Choroid plexus epithelial cell (primary cell): ENCODE measurements at regions not wholly inside any gene's neighbourhood (a gene's known extent, or its start where the extent isn't known, plus 50 kb on each side); places are given as distances from the start of the nearest gene placed in this dataset.

Experiments
- DNase-seq: peaks from one replicate; pipeline ENCODE4 v3.0.0-alpha.2; 2010; ENCODE audit warnings: low read depth
- H3K4me3 ChIP-seq: 2 replicates; pipeline ENCODE4 v1.5.1; 2011; ENCODE audit warnings: low read depth, mild to moderate bottlenecking, control low read depth, low read length, moderate library complexity
- CTCF ChIP-seq: conservative IDR thresholded peaks from 2 replicates; pipeline ENCODE4 v1.5.1; 2011; ENCODE audit warnings: low read depth, mild to moderate bottlenecking, control low read depth, inconsistent platforms, low read length, moderate library complexity

GRCh38 chr3:30170681-30171438, 435.5 kb upstream of the TGFBR2 start:
- TF ChIP-seq CTCF: no peak
- no peak for DNase-seq
- no peak overlapping the region for H3K4me3 ChIP-seq

GRCh38 chr3:30174357-30174756, 432.0 kb upstream of the TGFBR2 start:
- TF ChIP-seq CTCF: no peak
- no peak for DNase-seq
- H3K4me3 ChIP-seq: no peak overlapping the region

- H3K4me3 ChIP-seq: no peak overlapping the region
- peak; percentile 71 for DNase-seq
- no peak for TF ChIP-seq CTCF
These were observed 425.9 kb upstream of the TGFBR2 start for GRCh38 chr3:30180310-30181177.

- no peak for DNase-seq
- no peak for TF ChIP-seq CTCF
- H3K4me3 ChIP-seq: no peak overlapping the region
These were observed 425.3 kb upstream of the TGFBR2 start for GRCh38 chr3:30181178-30181465.

- DNase-seq: peak; percentile 60
- peak; percentile 26 for TF ChIP-seq CTCF
- no peak overlapping the region for H3K4me3 ChIP-seq
These were observed 424.8 kb upstream of the TGFBR2 start for GRCh38 chr3:30181581-30181980.

GRCh38 chr3:30183421-30183820, 423.0 kb upstream of the TGFBR2 start:
- DNase-seq: no peak
- no peak for TF ChIP-seq CTCF
- H3K4me3 ChIP-seq: no peak overlapping the region
